Activated CD8-positive, alpha-beta memory T cell treated with anti-CD3 and anti-CD28 coated beads for 24 hours (primary cell): ENCODE measurements at regions not wholly inside any gene's neighbourhood (a gene's known extent, or its start where the extent isn't known, plus 50 kb on each side); places are given as distances from the start of the nearest gene placed in this dataset.

Experiments used
- DNase-seq: peaks from one replicate; pipeline ENCODE4 v3.0.0-alpha.2; 2020

- DNase-seq: no peak
Observed at GRCh38 chr6:2414885-2415547, 169.6 kb upstream of the GMDS start.

GRCh38 chr6:2412731-2413130, 167.3 kb upstream of the GMDS start:
- DNase-seq: no peak

GRCh38 chr6:2410656-2411380, 165.4 kb upstream of the GMDS start:
- DNase-seq: no peak

- no peak for DNase-seq
Observed at GRCh38 chr6:2407525-2407924, 162.1 kb upstream of the GMDS start.

GRCh38 chr6:2404211-2404929, 159.0 kb upstream of the GMDS start:
- no peak for DNase-seq

GRCh38 chr6:2403546-2403945, 158.1 kb upstream of the GMDS start:
- DNase-seq: no peak

GRCh38 chr6:2396846-2397630, 151.6 kb upstream of the GMDS start:
- DNase-seq: no peak

GRCh38 chr6:2396042-2396657, 150.7 kb upstream of the GMDS start:
- DNase-seq: no peak

GRCh38 chr6:2388554-2389324, 143.3 kb upstream of the GMDS start:
- DNase-seq: no peak

- no peak for DNase-seq
Observed at GRCh38 chr6:2387445-2387844, 142.0 kb upstream of the GMDS start.

GRCh38 chr6:2385471-2385983, 140.1 kb upstream of the GMDS start:
- no peak for DNase-seq

- no peak for DNase-seq
Observed at GRCh38 chr6:2384528-2384927, 139.1 kb upstream of the GMDS start.

GRCh38 chr6:2381872-2382661, 136.7 kb upstream of the GMDS start:
- DNase-seq: no peak

- no peak for DNase-seq
Observed at GRCh38 chr6:2378891-2379652, 133.7 kb upstream of the GMDS start.

GRCh38 chr6:2378046-2378657, 132.7 kb upstream of the GMDS start:
- no peak for DNase-seq

GRCh38 chr6:2376429-2377355, 131.3 kb upstream of the GMDS start:
- DNase-seq: no peak

GRCh38 chr6:2375443-2375842, 130.0 kb upstream of the GMDS start:
- DNase-seq: no peak

- no peak for DNase-seq
Observed at GRCh38 chr6:2369606-2370005, 124.2 kb upstream of the GMDS start.
